ENCODE measurements at regions not wholly inside any gene's neighbourhood (a gene's known extent, or its start where the extent isn't known, plus 50 kb on each side); places are given as distances from the start of the nearest gene placed in this dataset.
"Not testable (repeated sequence)": the region's sequence is repeated elsewhere in the genome, so short reads cannot be mapped to it uniquely, and the experiment has no call there.

GRCh38 chr6:14552891-14553290 is 435.3 kb downstream of the CD83 start:
- DNase-seq (ENCODE audit: low read depth in 2 of 2), result no peak

DNA sequence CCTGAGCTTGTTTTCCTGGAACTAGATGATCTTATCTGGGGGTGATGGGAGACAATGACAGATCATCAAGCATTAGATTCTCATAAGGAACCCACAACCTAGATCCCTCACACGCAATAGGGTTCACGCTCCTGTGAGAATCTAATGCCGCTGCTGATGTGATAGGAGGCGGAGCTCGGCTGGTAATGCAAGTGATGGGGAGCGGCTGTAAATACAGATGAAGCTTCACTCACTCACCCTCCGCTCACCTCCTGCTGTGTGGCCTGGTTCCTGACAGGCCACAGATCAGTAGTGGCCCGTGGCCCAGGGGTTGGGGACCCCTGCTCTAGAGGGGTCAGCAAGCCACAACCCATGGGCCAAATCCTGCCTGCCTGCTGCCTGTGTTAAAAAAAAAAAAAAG is 435.9 kb downstream of the CD83 start:
- no peak for DNase-seq (ENCODE audit: low read depth in 2 of 2)

DNA sequence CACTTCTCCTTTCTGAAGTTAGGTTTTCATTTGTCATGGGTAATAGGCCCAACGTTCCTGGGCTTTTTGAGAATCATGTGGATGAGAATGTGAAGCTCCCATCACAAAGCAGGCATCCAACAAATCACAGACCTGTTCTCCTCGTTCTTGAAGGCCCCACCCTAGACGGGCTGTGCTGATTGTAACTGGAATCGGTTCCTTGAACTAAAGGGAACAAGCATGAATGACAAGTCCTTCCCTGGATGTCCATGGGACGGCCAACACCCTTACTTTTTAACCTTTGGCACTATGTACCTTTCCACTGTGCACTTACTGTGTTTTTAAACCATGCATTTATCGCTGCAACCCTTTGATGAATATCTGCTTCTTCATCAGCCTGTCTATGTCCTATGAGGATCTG is 438.2 kb downstream of the CD83 start:
- DNase-seq (ENCODE audit: low read depth in 2 of 2), result no peak

- no peak for DNase-seq (ENCODE audit: low read depth in 2 of 2)
Measured at GRCh38 chr6:14559746-14560536, 442.4 kb downstream of the CD83 start.

DNA sequence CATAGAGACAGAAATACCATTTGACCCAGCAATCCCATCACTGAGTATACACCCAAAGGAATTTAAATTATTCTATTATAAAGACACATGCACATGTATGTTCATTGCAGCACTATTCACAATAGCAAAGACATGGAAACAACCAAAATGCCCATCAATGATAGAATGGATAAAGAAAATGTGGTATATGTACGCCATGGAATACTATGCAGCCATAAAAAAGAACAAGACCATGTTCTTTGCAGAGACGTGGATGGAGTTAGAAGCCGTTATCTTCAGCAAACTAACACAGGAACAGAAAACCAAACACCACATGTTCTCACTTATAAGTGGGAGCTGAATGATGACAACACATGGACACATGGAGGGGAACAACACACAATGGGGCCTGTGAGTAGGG is 444.0 kb downstream of the CD83 start:
- not testable (repeated sequence) for DNase-seq (ENCODE audit: low read depth in 2 of 2)

GRCh38 chr6:14567842-14568241 is 450.3 kb downstream of the CD83 start:
- DNase-seq (ENCODE audit: low read depth in 2 of 2), result no peak

DNA sequence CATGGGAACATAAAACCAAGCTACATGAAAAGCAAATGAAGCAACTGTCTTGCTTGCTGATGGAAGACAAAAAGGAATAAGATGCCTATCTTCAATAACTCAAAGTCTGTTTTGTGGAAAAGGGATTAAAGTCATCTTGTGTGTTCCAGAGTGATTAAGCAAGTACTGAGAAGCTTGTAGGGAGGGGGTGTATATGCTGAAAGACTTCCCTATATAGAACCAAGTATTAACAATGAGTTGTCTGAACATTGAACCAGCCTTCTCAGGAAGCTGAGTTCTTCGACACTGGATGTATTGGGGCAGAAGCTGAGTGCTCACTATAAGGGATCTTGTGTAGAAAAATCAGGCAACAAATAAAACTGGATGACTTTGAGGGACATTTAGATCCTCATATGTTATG is 451.8 kb downstream of the CD83 start:
- DNase-seq (ENCODE audit: low read depth in 2 of 2), result no peak

DNA sequence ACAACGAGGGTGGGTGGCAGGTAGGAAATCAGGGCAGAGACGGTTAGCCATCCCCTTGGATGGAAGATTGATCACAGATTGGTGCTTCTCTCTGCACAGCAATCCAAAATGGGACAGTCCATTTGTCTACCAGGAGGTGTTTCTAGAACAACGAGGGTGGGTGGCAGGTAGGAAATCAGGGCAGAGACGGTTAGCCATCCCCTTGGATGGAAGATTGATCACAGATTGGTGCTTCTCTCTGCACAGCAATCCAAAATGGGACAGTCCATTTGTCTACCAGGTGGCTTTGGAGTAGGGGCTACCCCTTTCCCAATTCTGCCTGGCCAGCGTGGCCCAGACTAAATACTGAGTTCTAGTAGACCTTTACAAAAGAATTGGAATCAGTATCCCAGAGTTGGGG is 452.3 kb downstream of the CD83 start:
- DNase-seq (ENCODE audit: low read depth in 2 of 2), result not testable (repeated sequence)

DNA sequence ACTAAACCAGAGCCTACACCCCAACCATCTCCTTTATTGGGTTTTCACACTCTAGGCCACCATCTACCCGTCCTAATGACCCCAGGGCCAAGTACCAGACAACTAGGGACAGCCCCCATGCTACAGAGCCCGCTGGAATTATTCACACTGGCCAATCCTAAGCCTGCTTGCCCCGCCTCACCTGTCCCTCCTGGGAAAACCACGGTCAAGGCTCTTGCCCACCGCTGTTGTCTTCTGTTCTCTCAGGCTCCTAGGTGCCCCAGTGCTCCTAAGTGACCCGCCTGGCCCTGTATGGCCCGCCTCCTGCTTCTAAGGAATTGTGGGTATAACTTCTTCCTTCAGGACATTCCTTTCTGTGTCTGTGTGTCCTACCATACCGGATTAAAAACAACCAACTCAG is 453.4 kb downstream of the CD83 start:
- DNase-seq (ENCODE audit: low read depth in 2 of 2), result no peak

DNA sequence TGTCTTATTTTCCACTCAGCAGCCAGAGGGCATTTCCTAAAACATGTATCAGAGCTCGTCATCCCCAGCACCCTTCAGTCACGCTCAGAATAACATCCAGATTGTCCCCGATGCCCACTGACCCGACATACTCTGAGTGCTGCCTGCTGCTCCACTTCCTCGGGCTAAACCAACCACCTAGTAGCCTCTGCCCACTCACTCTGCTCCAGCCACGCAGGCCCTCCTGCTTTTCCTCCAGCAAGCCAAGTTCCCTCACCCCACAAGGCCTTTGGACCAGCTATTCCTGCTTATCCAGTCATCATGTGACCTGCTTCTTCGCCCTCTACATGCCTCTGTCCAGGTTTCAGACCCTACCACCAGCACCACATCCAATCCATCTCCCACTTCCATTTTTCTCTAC is 454.2 kb downstream of the CD83 start:
- DNase-seq (ENCODE audit: low read depth in 2 of 2), result no peak

DNA sequence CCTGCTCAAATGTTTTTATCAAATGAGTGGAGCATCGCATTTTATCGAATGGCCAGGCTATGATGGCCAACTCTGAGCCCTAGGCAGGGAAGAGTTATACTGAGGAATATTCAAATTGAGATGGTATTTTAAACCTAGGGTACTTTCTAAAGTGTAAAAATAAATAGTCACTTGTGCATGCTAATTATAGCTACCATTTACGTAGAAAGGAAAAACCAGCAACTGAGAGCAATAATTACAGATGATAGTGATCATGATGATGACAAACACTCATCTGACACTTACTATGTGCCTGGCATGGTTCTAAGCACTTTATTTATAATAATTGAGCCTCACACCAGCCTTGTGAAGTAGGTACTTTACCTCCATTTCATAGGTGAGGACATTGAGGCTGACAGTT is 455.7 kb downstream of the CD83 start:
- no peak for DNase-seq (ENCODE audit: low read depth in 2 of 2)

GRCh38 chr6:14573703-14574290 is 456.2 kb downstream of the CD83 start:
- no peak for DNase-seq (ENCODE audit: low read depth in 2 of 2)

DNA sequence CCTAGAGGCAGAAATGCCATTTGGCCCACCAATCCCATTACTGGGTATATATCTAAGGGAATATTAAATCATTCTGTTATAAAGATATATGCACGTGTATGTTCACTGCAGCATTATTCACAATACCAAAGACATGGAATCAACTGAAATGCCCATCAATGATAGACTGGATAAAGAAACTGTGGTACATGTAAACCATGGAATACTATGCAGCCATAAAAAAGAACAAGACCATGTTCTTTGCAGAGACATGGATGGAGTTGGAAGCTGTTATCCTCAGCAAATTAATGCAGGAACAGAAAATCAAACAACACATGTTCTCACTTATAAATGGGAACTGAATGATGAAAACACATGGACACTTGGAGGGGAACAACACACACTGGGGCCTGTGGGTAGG is 458.4 kb downstream of the CD83 start:
- no peak for DNase-seq (ENCODE audit: low read depth in 2 of 2)

DNA sequence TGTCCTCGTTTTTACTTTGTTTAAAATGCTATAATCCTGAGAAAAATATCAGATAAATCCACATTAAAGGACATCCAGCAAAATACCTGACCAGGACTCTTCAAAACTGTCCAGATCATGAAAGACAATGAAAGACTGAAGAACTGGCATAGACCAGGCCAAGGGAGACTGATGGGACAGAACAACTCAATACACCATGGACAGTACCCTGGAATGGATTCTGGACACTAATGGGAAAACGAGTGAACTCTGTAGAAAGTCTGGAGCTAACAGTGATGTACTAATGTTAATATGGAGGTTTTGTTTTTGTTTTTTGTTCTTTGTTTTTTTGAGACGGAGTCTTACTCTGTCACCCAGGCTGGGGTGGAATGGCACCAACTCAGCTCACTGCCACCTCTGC is 461.4 kb downstream of the CD83 start:
- DNase-seq (ENCODE audit: low read depth in 2 of 2), result no peak

DNA sequence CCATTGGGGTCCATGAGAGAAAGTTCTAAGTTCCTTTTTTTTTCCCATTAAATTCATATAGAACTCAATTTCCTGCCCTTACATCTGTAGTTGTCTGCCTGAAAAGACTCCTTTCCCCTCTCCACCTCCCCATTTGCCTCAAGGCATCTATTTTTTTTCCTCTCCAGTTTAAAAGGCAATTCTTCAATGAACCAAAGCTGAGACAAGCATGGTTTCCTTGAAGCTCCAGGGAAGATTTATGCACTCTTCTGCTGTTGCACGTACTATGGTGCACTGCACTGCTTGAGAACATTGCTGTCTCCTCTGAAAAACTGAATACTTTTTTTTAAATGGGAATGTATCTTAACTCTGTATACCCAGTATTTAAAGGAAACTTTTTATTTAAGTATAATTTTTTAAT is 465.2 kb downstream of the CD83 start:
- no peak for DNase-seq (ENCODE audit: low read depth in 2 of 2)

DNA sequence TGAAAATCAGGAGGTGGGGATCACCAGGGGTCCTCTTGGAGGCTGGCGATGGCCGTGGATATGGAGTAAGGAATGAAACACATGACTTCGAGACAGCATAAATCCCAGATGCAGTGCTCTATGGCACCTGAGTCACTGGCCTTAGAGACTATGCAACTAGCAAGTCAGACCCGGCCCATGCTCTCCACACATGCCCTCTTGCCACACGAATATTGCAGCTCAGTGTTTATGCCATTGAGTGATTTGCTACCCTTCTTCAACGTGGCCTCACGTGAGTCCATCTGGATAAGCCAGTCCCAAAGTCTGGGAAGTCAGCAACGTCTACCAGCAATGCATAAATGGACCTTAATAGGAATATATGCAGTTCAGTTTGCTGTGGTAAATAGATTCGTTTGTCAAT is 466.3 kb downstream of the CD83 start:
- no peak for DNase-seq (ENCODE audit: low read depth in 2 of 2)

- no peak for DNase-seq (ENCODE audit: low read depth in 2 of 2)
Measured at GRCh38 chr6:14584450-14584849, 466.9 kb downstream of the CD83 start.

- no peak for DNase-seq (ENCODE audit: low read depth in 2 of 2)
Measured at GRCh38 chr6:14585689-14586088, 468.1 kb downstream of the CD83 start.

DNA sequence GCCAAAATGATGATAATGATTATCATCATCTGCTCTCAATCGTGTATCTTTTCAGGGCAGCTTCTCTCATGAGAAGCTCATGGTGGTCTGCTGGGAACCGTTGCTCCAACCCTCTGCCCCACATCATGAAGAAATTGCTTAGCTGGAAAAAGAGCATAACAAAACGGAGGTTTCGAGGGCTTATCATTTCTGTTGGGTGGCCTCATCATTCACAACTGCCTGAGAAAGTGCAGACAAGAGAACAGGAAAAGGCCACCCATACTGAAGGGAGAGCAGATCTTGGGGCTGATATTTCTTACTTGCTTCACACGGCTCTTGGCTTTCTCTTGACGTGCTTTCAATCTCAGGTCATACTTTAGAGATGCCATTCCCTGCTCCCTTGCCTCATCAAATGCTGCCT is 471.6 kb downstream of the CD83 start:
- no peak for DNase-seq (ENCODE audit: low read depth in 2 of 2)

- no peak for DNase-seq (ENCODE audit: low read depth in 2 of 2)
Measured at GRCh38 chr6:14590586-14590985, 473.0 kb downstream of the CD83 start.

GRCh38 chr6:14591998-14592397 is 474.4 kb downstream of the CD83 start:
- DNase-seq (ENCODE audit: low read depth in 2 of 2), result no peak

GRCh38 chr6:14593286-14593685 is 475.7 kb downstream of the CD83 start:
- no peak for DNase-seq (ENCODE audit: low read depth in 2 of 2)

GRCh38 chr6:14595751-14596150 is 478.2 kb downstream of the CD83 start:
- no peak for DNase-seq (ENCODE audit: low read depth in 2 of 2)

GRCh38 chr6:14596410-14596809 is 478.8 kb downstream of the CD83 start:
- DNase-seq (ENCODE audit: low read depth in 2 of 2), result peak in 1 of 2 donors; percentile 8

Measured in stimulated activated CD8-positive, alpha-beta memory T cell treated with anti-CD3 and anti-CD28 coated beads, Interleukin-15, amount 100 ng/mL, for 48 hours (primary cell).